ENCODE measurements at regions not wholly inside any gene's neighbourhood (a gene's known extent, or its start where the extent isn't known, plus 50 kb on each side); places are given as distances from the start of the nearest gene placed in this dataset.

- H2BK120ac ChIP-seq (ENCODE audit: low read depth, low read length), result no peak overlapping the region
- H3K14ac ChIP-seq (replicated peaks; ENCODE audit: low read depth, low read length), result no peak overlapping the region
- H2BK5ac ChIP-seq (ENCODE audit: low read depth, low read length, poor library complexity, severe bottlenecking), result no peak overlapping the region
- no peak overlapping the region for H2BK20ac ChIP-seq (ENCODE audit: low read depth, low read length)
- H2AFZ ChIP-seq (replicated peaks; ENCODE audit: low read length, poor library complexity), result no peak overlapping the region
- dilution Hi-C loops (cut with HindIII; ENCODE audit: low sequenced_read_pairs, unreplicated experiment), result no loop called here
- no peak for ATAC-seq (ENCODE audit: low read depth)
- H3K56ac ChIP-seq (ENCODE audit: extremely low read depth, insufficient read depth, low read length), result no peak overlapping the region
- H3K27me3 ChIP-seq (ENCODE audit: control insufficient read depth, insufficient read depth, low read length), result no peaks in the 10 kb centered on the region
- no peak overlapping the region for H3K23ac ChIP-seq (ENCODE audit: low read depth, low read length)
- H3K79me1 ChIP-seq (ENCODE audit: low read depth in 1 of 2, low read length in 2 of 2), result no peaks in the 10 kb centered on the region
- no peaks in the 10 kb centered on the region for H3K9me1 ChIP-seq (ENCODE audit: insufficient read depth, low read length)
- H3K27ac ChIP-seq (ENCODE audit: insufficient read depth, low read length), result no peak overlapping the region
- no peak overlapping the region for H3K4me2 ChIP-seq (ENCODE audit: low read depth, low read length)
- H3K36me3 ChIP-seq (ENCODE audit: control insufficient read depth, insufficient read depth, low read length), result no peaks in the 10 kb centered on the region
- no peak overlapping the region for H3K4me3 ChIP-seq (ENCODE audit: insufficient read depth, low read depth, low read length)
- H3K9me3 ChIP-seq (ENCODE audit: control insufficient read depth, insufficient read depth, low read length), result peaks cover 61% of the 10 kb centered on the region
- ChIA-PET CTCF (no interaction called here), POLR2A (ENCODE audit: unreplicated experiment) (no interaction called here)
- H3K18ac ChIP-seq (ENCODE audit: low read depth, low read length), result no peak overlapping the region
- no peak overlapping the region for H3K9ac ChIP-seq (ENCODE audit: low read depth, low read length)
- H2BK15ac ChIP-seq (ENCODE audit: low read depth, low read length), result no peak overlapping the region
- no TSS peak for BruUV-seq (replicated peaks)
- H2AK9ac ChIP-seq (replicated peaks; ENCODE audit: low read depth, low read length, poor library complexity), result no peak overlapping the region
- WGBS, 2 experiments (ENCODE audit: extremely low coverage in 2 of 2, insufficient read length in 1 of 2), result 40% methylated on average over 1 of the region's 10 CpGs; no CpG with 5 or more reads in 1 of the 2 experiments
- no peak for DNase-seq
- intact Hi-C loops (cut with micrococcal nuclease), result no loop called here
- H4K91ac ChIP-seq (ENCODE audit: insufficient read depth, low read depth, low read length), result no peak overlapping the region
- no peak overlapping the region for H3K4ac ChIP-seq (ENCODE audit: low read depth, low read length)
- no peak overlapping the region for H4K5ac ChIP-seq (ENCODE audit: low read depth, low read length)
- no peak for TF ChIP-seq RAD21 (IDR thresholded peaks at IDR 0.05; ENCODE audit: low read length)
- no peak for TF ChIP-seq RCOR1 (IDR thresholded peaks at IDR 0.05; ENCODE audit: insufficient replicate concordance, low read length)
- no peak for TF ChIP-seq POLR2A (IDR thresholded peaks at IDR 0.05; ENCODE audit: low read depth, low read length)
- TF ChIP-seq MAFK (IDR thresholded peaks at IDR 0.05; ENCODE audit: low read depth, low read length), result no peak
- no peak for TF ChIP-seq USF2 (IDR thresholded peaks at IDR 0.05; ENCODE audit: low read depth, low read length)
- TF ChIP-seq MXI1 (IDR thresholded peaks at IDR 0.05; ENCODE audit: borderline replicate concordance, low read depth, low read length), result no peak
- no peak for TF ChIP-seq ELK1 (IDR thresholded peaks at IDR 0.05; ENCODE audit: borderline replicate concordance, low read depth, low read length)
- no peak for TF ChIP-seq FOS (IDR thresholded peaks at IDR 0.05; ENCODE audit: low read depth, low read length)
- no peak for TF ChIP-seq RFX5 (IDR thresholded peaks at IDR 0.05; ENCODE audit: low read depth, low read length)
- no peak for TF ChIP-seq CTCF (conservative IDR thresholded peaks at IDR 0.05; ENCODE audit: low read depth, low read length)
- no peak for TF ChIP-seq MAZ (IDR thresholded peaks at IDR 0.05; ENCODE audit: borderline replicate concordance, low read depth, low read length)
- TF ChIP-seq CEBPB (IDR thresholded peaks at IDR 0.05; ENCODE audit: low read depth, low read length), result no peak
- H2AK5ac ChIP-seq (ENCODE audit: low read depth, low read length), result no peak overlapping the region
- H4K20me1 ChIP-seq (ENCODE audit: insufficient read depth, low read length), result no peaks in the 10 kb centered on the region
- no peak overlapping the region for H4K8ac ChIP-seq (ENCODE audit: low read depth in 2 of 2, low read length in 2 of 2)
- in situ Hi-C loops (cut with MboI; ENCODE audit: low sequenced_read_pairs), result no loop called here
- no peaks in the 10 kb centered on the region for H3K4me1 ChIP-seq (ENCODE audit: control insufficient read depth, insufficient read depth, low read length)
These were observed 1276.6 kb downstream of the BRD1 start for GRCh38 chr22:48551061-48551460.

Data from IMR-90 (cell line).